Endothelial cell of umbilical vein (primary cell): ENCODE measurements at regions not wholly inside any gene's neighbourhood (a gene's known extent, or its start where the extent isn't known, plus 50 kb on each side); places are given as distances from the start of the nearest gene placed in this dataset.

Experiments
- EZH2 ChIP-seq: IDR thresholded peaks from 2 replicates; pipeline ENCODE4 v1.6.1; 2012; ENCODE audit warnings: borderline replicate concordance, low read depth, mild to moderate bottlenecking, moderate library complexity, low read length, inconsistent platforms; ENCODE audit not compliant: severe bottlenecking
- POLR2A ChIP-seq: IDR thresholded peaks from 2 replicates; pipeline ENCODE4 v1.6.1; 2012; ENCODE audit warnings: low read depth, mild to moderate bottlenecking, control low read depth, low read length
- TF ChIP-seq, protein P1 (sequence below), 2 donors: IDR thresholded peaks; 1 replicate in 1 of 2; 2 replicates in 1 of 2; pipeline ENCODE4 v1.5.1; 2011; ENCODE audit warnings: low read length in 2 of 2, mild to moderate bottlenecking in 2 of 2, moderate library complexity in 2 of 2, control low read depth in 1 of 2, inconsistent platforms in 1 of 2, low read depth in 1 of 2; ENCODE audit not compliant: insufficient read depth in 1 of 2; ENCODE audit errors: extremely low read depth in 1 of 2

- TF ChIP-seq EZH2 (no peak), POLR2A (no peak)
- TF ChIP-seq, protein P1, sequence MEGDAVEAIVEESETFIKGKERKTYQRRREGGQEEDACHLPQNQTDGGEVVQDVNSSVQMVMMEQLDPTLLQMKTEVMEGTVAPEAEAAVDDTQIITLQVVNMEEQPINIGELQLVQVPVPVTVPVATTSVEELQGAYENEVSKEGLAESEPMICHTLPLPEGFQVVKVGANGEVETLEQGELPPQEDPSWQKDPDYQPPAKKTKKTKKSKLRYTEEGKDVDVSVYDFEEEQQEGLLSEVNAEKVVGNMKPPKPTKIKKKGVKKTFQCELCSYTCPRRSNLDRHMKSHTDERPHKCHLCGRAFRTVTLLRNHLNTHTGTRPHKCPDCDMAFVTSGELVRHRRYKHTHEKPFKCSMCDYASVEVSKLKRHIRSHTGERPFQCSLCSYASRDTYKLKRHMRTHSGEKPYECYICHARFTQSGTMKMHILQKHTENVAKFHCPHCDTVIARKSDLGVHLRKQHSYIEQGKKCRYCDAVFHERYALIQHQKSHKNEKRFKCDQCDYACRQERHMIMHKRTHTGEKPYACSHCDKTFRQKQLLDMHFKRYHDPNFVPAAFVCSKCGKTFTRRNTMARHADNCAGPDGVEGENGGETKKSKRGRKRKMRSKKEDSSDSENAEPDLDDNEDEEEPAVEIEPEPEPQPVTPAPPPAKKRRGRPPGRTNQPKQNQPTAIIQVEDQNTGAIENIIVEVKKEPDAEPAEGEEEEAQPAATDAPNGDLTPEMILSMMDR (IDR thresholded peaks at IDR 0.05; ENCODE audit: extremely low read depth in 1 of 2, insufficient read depth in 1 of 2, low read depth in 1 of 2, low read length in 2 of 2): no peak
Measured at GRCh38 chr1:59230622-59231021, 66.3 kb upstream of the FGGY start.
